Mesothelial cell of epicardium (in vitro differentiated cells): ENCODE measurements at regions not wholly inside any gene's neighbourhood (a gene's known extent, or its start where the extent isn't known, plus 50 kb on each side); places are given as distances from the start of the nearest gene placed in this dataset.
"Not testable (repeated sequence)": the region's sequence is repeated elsewhere in the genome, so short reads cannot be mapped to it uniquely, and the experiment has no call there.

ENCODE experiments used
- DNase-seq, 2 experiments: peaks; one replicate each; pipeline ENCODE4 v3.0.0; 2021; ENCODE audit warnings: low spot score in 2 of 2; ENCODE audit not compliant: unreplicated experiment in 2 of 2
- H3K27ac Mint-ChIP-seq: 2 replicates; pipeline ENCODE4 v1.8.0; 2021; ENCODE audit warnings: mixed read lengths
- H3K27me3 Mint-ChIP-seq: 2 replicates; pipeline ENCODE4 v1.8.0; 2021; ENCODE audit warnings: low read depth, mixed read lengths
- H3K36me3 Mint-ChIP-seq: 2 replicates; pipeline ENCODE4 v1.8.0; 2021; ENCODE audit warnings: mixed read lengths
- H3K4me1 Mint-ChIP-seq: 2 replicates; pipeline ENCODE4 v1.8.0; 2021; ENCODE audit warnings: mixed read lengths
- H3K4me3 Mint-ChIP-seq: 2 replicates; pipeline ENCODE4 v1.8.0; 2021; ENCODE audit warnings: mild to moderate bottlenecking, moderate library complexity, mixed read lengths
- H3K9me3 Mint-ChIP-seq: 2 replicates; pipeline ENCODE4 v1.8.0; 2021; ENCODE audit warnings: mixed read lengths
- TF ChIP-seq, protein P1 (sequence below): fragments of 200-600 bp; sonication (generic); IDR thresholded peaks from one replicate; pipeline ENCODE4 v1.5.0; 2021; ENCODE audit warnings: antibody characterized with exemption; ENCODE audit not compliant: unreplicated experiment

DNA sequence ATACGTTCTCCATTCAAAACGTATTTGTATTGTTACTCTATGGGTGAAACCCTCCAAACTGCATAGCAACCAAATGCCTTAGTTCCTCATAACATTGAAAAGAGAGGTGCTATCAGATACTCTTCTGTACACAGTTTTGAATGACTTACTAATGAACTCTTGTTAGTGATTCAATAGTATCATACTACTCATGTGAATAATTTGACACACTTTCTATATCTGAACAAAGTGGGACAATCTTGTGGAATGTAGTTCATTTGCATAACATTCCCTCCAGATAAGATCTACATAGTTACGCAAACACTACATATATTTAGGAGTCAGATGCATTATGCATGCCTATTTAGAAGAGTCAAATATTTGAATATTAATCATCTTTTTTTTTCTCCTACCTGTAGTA, 232.0 kb upstream of the NRXN1 start:
- DNase-seq = no peak
- TF ChIP-seq, protein P1, sequence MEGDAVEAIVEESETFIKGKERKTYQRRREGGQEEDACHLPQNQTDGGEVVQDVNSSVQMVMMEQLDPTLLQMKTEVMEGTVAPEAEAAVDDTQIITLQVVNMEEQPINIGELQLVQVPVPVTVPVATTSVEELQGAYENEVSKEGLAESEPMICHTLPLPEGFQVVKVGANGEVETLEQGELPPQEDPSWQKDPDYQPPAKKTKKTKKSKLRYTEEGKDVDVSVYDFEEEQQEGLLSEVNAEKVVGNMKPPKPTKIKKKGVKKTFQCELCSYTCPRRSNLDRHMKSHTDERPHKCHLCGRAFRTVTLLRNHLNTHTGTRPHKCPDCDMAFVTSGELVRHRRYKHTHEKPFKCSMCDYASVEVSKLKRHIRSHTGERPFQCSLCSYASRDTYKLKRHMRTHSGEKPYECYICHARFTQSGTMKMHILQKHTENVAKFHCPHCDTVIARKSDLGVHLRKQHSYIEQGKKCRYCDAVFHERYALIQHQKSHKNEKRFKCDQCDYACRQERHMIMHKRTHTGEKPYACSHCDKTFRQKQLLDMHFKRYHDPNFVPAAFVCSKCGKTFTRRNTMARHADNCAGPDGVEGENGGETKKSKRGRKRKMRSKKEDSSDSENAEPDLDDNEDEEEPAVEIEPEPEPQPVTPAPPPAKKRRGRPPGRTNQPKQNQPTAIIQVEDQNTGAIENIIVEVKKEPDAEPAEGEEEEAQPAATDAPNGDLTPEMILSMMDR = no peak
- H3K27me3 Mint-ChIP-seq = no peaks in the 10 kb centered on the region
- H3K4me3 Mint-ChIP-seq = no peak overlapping the region
- H3K9me3 Mint-ChIP-seq = no peaks in the 10 kb centered on the region
- no peaks in the 10 kb centered on the region for H3K4me1 Mint-ChIP-seq
- no peaks in the 10 kb centered on the region for H3K36me3 Mint-ChIP-seq
- no peak overlapping the region for H3K27ac Mint-ChIP-seq

DNA sequence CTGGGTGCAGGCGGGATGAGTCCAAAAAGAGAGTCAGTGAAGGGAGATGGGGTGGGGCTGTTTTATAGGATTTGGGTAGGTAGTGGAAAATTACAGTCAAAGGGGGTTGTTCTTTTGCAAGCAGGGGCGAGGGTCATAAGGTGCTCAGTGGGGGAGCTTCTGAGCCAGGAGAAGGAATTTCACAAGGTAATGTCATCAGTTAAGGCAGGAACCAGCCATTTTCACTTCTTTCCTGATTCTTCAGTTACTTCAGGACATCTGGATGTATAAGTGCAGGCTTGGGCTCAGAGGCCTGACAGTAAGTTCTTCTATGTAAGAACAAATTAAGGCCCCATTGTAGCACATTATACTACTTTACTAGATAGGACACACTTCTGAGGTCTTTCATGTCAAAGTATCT, 231.2 kb upstream of the NRXN1 start:
- not testable (repeated sequence) for H3K27ac Mint-ChIP-seq, DNase-seq, H3K4me1 Mint-ChIP-seq, H3K27me3 Mint-ChIP-seq, H3K9me3 Mint-ChIP-seq, H3K4me3 Mint-ChIP-seq, H3K36me3 Mint-ChIP-seq

GRCh38 chr2:51258301-51258700, 226.4 kb upstream of the NRXN1 start:
- no peaks in the 10 kb centered on the region for H3K36me3 Mint-ChIP-seq
- H3K4me1 Mint-ChIP-seq = no peaks in the 10 kb centered on the region
- H3K9me3 Mint-ChIP-seq = peaks cover 7% of the 10 kb centered on the region
- TF ChIP-seq, protein P1 = no peak
- no peak for DNase-seq
- no peaks in the 10 kb centered on the region for H3K27me3 Mint-ChIP-seq
- H3K27ac Mint-ChIP-seq = no peak overlapping the region
- H3K4me3 Mint-ChIP-seq = no peak overlapping the region

DNA sequence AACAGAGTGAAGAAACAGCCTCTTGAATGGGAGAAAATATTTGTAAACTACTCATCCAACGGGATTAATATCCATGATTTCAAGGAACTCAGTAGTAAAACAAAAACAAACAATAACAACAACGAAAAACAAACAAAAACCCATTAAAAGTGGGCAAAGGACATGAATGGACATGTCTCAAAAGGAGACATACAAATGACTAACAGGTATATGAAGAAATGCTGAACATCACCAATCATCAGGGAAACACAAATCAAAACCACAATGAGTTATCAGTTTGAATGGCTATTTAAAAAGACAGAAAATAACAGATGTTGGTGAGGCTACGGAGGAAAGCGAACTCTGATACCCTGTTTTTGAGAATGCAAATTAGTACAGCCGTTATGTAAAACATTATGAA, 224.8 kb upstream of the NRXN1 start:
- DNase-seq = no peak
- H3K36me3 Mint-ChIP-seq = no peaks in the 10 kb centered on the region
- peaks cover 19% of the 10 kb centered on the region for H3K9me3 Mint-ChIP-seq
- no peaks in the 10 kb centered on the region for H3K4me1 Mint-ChIP-seq
- H3K4me3 Mint-ChIP-seq = no peak overlapping the region
- TF ChIP-seq, protein P1 = no peak
- H3K27ac Mint-ChIP-seq = no peak overlapping the region
- H3K27me3 Mint-ChIP-seq = no peaks in the 10 kb centered on the region

DNA sequence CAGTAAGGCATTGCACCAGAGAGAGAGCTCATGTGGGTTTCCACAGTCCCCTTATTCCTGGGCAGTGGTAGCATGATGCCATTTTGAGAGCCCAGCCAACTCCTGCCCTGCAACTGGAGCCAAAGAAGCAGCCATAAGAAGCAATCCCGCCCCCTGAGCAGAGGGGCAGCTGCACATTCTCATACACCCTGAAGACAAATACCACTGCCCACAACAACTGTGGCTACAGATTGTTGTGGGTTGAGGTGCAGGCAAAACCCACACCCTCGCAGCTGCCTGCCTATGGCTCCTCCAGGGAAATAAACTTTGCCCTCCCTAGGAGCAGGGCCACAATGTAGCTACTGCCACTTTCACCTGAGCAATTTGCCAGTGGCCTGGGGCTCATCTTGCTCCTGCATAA, 219.4 kb upstream of the NRXN1 start:
- Mint-ChIP-seq H3K4me1 (no peaks in the 10 kb centered on the region), H3K9me3 (peaks cover 19% of the 10 kb centered on the region), H3K27me3 (no peaks in the 10 kb centered on the region), H3K4me3 (no peak overlapping the region), H3K36me3 (no peaks in the 10 kb centered on the region), H3K27ac (no peak overlapping the region)
- DNase-seq = no peak
- TF ChIP-seq, protein P1 = no peak

GRCh38 chr2:51247252-51247805, 215.4 kb upstream of the NRXN1 start:
- H3K4me1 Mint-ChIP-seq = no peaks in the 10 kb centered on the region

More at GRCh38 chr2:51247252-51247805, 215.4 kb upstream of the NRXN1 start:
- no peaks in the 10 kb centered on the region for H3K27me3 Mint-ChIP-seq
- DNase-seq = no peak
- peaks cover 3% of the 10 kb centered on the region for H3K9me3 Mint-ChIP-seq
- no peak overlapping the region for H3K4me3 Mint-ChIP-seq
- TF ChIP-seq, protein P1 = no peak
- H3K36me3 Mint-ChIP-seq = no peaks in the 10 kb centered on the region
- no peak overlapping the region for H3K27ac Mint-ChIP-seq
